ENCODE measurements at regions not wholly inside any gene's neighbourhood (a gene's known extent, or its start where the extent isn't known, plus 50 kb on each side); places are given as distances from the start of the nearest gene placed in this dataset.

DNA sequence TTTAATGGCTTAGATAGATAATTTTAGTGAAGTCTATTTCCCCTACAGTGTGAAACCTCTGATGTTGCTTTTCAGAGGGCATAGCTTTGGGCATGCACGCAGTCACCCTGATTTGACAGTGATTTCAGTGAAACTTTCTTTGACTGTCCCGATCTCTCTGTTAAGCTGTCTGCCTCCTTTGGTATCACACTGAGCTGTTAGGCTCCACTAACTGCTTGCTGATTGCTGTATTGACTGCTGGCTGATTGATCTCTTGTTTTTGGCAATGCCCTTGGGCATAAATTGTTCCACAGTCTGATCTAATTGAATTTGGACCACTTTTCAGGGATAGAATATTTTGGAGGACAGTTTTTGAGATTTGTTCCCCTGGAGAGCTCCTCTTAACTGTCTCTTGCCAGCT lies 68.5 kb upstream of the CCDC54 start:
- DNase-seq: no peak

DNA sequence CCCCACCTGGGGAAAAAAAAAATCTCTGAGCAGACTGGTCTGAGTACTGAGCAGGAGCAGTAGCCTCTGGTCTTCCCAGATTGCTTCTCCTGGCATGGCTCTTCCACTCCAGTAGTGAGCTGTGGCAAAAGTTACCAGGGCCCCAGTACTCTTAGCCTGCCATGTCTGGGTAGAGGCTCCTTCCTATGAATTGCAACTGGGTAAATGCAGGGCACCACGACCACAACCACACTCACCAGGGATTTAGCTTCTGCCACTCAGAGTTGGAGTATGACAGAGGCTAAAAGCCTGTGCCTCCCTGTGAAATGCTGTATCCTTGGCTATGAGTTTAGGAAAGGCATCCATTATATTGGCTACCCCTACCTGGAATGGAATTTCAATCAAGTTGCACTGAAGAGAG lies 67.9 kb upstream of the CCDC54 start:
- no peak for DNase-seq

DNA sequence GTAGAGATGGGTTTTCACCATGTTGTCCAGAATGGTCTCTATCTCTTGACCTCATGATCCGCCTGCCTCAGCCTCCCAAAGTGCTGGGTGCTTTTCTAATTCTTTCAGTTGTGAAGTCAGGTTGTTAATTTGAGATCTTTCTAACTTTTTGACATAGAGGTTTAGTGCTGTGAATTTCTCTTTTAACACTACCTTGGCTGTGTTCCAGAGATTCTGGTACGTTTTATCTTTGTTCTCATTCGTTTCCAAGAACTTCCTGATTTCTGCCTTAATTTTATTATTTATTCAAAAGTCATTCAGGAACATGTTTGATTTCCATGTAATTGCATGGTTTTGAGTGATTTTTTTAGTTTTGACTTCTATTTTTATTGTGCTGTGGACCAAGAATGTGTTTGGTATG lies 63.5 kb upstream of the CCDC54 start:
- no peak for DNase-seq

- DNase-seq: no peak
Observed at GRCh38 chr3:107315141-107315540, 62.1 kb upstream of the CCDC54 start.

DNA sequence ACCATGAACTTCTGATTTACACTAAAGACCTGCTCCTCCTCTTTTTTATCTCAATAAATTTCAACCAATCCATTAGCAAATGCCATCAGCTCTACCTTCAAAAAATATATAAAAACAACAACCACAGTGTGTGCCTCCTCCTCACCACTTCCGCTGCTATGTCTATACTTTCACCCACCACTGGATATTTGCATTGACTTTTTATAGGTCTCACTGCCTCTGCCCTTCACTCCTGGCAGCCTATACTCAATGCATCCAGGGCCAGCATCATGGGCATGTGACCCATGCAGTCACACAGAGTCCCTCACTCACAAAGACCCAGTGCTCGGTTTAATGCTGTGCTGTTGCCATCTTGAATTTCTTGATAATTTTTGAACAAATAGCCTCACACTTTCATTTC lies 53.5 kb upstream of the CCDC54 start:
- no peak for DNase-seq

DNA sequence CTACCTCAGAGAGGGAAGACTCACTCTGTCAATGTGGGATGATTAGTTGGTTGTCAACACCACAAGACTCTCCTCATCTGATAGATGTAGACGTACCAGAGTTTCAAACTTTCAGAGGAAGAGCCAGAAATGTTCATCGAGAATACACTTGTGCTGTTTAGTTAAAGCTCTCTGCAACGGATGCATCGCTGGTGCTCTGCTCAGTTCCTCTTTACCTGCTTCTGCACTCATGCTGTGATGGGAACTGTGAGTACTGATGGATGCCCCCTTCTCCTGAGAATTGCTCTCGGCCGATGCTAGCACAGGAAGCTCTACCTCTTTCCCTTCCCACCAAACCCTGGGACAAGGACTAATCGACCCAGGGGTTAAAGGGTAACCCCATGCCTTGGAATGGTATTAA lies 51.8 kb upstream of the CCDC54 start:
- DNase-seq: no peak

Data from CD4-positive, alpha-beta T cell treated with Interferon alpha-2 for 1 hour (primary cell).